ENCODE measurements at regions not wholly inside any gene's neighbourhood (a gene's known extent, or its start where the extent isn't known, plus 50 kb on each side); places are given as distances from the start of the nearest gene placed in this dataset.

DNA sequence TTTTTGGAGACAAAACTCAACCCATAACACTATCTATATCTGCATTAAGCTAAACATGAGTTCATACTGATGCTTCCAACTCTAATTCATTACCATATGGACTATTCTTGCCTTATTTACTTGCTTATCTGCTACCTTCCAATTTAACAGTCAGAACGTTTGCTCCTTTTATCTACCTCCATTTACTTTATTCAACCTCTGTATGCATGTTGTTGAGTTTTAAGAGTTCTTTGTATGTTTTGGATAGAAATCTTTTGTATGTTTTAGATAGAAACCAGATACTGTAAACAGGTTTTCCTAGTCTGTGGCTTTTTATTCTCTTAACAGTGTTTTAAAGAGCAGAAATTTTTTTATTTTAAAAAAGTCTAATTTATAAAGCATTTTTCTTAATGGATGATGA, 542.2 kb upstream of the NDST4 start:
- H3K4me1 ChIP-seq (replicated peaks), result no peaks in the 10 kb centered on the region
- intact Hi-C loops (cut with DNase I), result no loop called here
- TF ChIP-seq POLR2A (IDR thresholded peaks at IDR 0.05) (no peak), POLR2AphosphoS5 (IDR thresholded peaks at IDR 0.05) (no peak)
- TF ChIP-seq, protein P1, sequence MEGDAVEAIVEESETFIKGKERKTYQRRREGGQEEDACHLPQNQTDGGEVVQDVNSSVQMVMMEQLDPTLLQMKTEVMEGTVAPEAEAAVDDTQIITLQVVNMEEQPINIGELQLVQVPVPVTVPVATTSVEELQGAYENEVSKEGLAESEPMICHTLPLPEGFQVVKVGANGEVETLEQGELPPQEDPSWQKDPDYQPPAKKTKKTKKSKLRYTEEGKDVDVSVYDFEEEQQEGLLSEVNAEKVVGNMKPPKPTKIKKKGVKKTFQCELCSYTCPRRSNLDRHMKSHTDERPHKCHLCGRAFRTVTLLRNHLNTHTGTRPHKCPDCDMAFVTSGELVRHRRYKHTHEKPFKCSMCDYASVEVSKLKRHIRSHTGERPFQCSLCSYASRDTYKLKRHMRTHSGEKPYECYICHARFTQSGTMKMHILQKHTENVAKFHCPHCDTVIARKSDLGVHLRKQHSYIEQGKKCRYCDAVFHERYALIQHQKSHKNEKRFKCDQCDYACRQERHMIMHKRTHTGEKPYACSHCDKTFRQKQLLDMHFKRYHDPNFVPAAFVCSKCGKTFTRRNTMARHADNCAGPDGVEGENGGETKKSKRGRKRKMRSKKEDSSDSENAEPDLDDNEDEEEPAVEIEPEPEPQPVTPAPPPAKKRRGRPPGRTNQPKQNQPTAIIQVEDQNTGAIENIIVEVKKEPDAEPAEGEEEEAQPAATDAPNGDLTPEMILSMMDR (IDR thresholded peaks at IDR 0.05), result no peak
- no peaks in the 10 kb centered on the region for H3K36me3 ChIP-seq
- 36% methylated on average over 1 of the region's 1 CpG for WGBS
- DNase-seq (ENCODE audit: low spot score), result no peak
- no peaks in the 10 kb centered on the region for H3K9me3 ChIP-seq
- no peak overlapping the region for H3K4me3 ChIP-seq
- H3K27me3 ChIP-seq (replicated peaks; ENCODE audit: insufficient read depth), result no peaks in the 10 kb centered on the region
- no peak overlapping the region for H3K27ac ChIP-seq

DNA sequence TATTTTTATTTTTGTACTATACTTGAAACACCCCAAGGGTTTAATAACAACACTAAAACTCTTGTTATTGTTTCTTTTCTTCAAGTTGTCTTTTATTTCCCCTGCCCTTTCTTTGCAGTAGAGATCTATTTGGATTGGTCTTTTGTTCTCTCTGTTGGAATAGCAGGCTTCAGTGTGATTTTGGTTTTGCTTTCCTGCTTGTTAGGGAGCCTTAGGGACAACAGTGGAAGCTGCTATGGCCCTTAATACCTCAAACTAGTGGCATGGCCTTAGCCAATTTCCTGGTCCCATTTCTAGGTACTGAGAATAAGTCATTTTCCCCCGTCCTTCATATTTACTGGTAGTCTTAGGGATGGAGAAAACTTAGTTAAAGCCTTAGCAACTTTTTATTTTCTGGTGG, 535.4 kb upstream of the NDST4 start:
- no peaks in the 10 kb centered on the region for H3K9me3 ChIP-seq
- no peak for TF ChIP-seq POLR2A (IDR thresholded peaks at IDR 0.05)
- TF ChIP-seq POLR2AphosphoS5 (IDR thresholded peaks at IDR 0.05), result no peak
- TF ChIP-seq, protein P1 (IDR thresholded peaks at IDR 0.05), result no peak
- 79% methylated on average over 1 of the region's 1 CpG for WGBS
- intact Hi-C loops (cut with DNase I), result no loop called here
- no peak overlapping the region for H3K4me3 ChIP-seq
- no peak for DNase-seq (ENCODE audit: low spot score)
- no peak overlapping the region for H3K27ac ChIP-seq
- no peaks in the 10 kb centered on the region for H3K27me3 ChIP-seq (replicated peaks; ENCODE audit: insufficient read depth)
- H3K36me3 ChIP-seq, result no peaks in the 10 kb centered on the region
- H3K4me1 ChIP-seq (replicated peaks), result no peaks in the 10 kb centered on the region

DNA sequence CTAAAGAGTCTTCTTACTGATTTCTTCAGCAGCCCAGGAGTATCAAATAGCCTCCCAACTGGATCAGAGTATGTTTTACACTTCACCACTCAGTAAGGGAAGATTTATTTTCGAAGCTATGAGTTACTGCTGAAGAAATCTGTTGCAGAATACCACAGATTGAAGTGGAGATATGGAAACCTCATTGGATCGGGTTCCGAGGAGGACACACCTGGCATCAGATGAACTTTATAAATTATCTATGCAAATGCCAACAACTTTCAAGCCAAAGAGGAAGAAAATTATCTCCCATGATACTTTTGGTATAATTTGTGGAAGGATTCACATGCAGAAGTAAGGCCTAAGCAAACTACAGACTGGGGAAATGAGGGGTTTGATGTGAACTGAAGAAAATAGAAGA, 515.9 kb upstream of the NDST4 start:
- H3K4me1 ChIP-seq (replicated peaks), result no peaks in the 10 kb centered on the region
- no peak overlapping the region for H3K27ac ChIP-seq
- no peaks in the 10 kb centered on the region for H3K9me3 ChIP-seq
- no peak for DNase-seq (ENCODE audit: low spot score)
- no peaks in the 10 kb centered on the region for H3K27me3 ChIP-seq (replicated peaks; ENCODE audit: insufficient read depth)
- intact Hi-C loops (cut with DNase I), result no loop called here
- 43% methylated on average over 3 of the region's 3 CpGs for WGBS
- no peak overlapping the region for H3K4me3 ChIP-seq
- TF ChIP-seq, protein P1 (IDR thresholded peaks at IDR 0.05), result no peak
- TF ChIP-seq POLR2AphosphoS5 (IDR thresholded peaks at IDR 0.05) (no peak), POLR2A (IDR thresholded peaks at IDR 0.05) (no peak)
- no peaks in the 10 kb centered on the region for H3K36me3 ChIP-seq

DNA sequence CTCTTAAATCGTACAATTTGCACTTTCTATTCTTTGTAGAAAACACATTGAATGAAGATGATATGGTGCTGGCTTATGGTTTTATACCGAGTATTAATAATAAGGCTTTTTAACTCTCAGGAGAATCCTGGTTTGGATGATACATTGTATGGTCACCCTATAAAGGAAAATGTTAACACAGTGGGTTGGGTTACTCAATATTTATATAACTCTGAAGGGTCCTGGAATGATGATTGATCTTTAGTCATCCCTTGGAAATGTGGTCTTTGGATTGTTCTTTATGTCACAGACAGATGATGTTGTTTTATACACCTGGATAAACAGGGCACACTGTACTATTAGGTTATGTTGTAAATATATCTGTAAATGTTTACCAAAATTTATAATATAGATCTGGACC, 496.2 kb upstream of the NDST4 start:
- H3K27me3 ChIP-seq (replicated peaks; ENCODE audit: insufficient read depth), result no peaks in the 10 kb centered on the region
- H3K36me3 ChIP-seq, result no peaks in the 10 kb centered on the region
- no peaks in the 10 kb centered on the region for H3K9me3 ChIP-seq
- TF ChIP-seq POLR2A (IDR thresholded peaks at IDR 0.05) (no peak), POLR2AphosphoS5 (IDR thresholded peaks at IDR 0.05) (no peak)
- TF ChIP-seq, protein P1 (IDR thresholded peaks at IDR 0.05), result no peak
- H3K4me3 ChIP-seq, result no peak overlapping the region
- intact Hi-C loops (cut with DNase I), result no loop called here
- H3K4me1 ChIP-seq (replicated peaks), result no peaks in the 10 kb centered on the region
- 90% methylated on average over 2 of the region's 2 CpGs for WGBS
- no peak overlapping the region for H3K27ac ChIP-seq
- DNase-seq (ENCODE audit: low spot score), result no peak

DNA sequence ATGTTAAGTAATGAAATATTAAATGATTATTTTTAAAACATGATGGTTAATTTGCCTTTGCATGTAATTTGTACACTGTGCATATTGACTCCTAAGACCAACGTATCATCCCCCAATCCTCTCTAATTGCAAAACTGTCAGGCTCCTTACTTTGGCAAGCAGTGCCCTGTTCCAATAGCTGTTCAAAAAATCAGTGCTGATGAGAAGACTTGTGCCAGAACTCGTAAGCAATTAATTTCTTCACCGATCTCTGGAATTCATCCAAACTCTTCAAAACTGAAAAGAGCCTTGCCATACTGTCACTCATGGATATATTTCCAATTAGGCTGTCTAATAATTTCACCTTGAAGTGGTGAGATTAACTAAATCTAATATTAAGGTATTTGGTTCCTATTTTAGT, 493.9 kb upstream of the NDST4 start:
- TF ChIP-seq POLR2AphosphoS5 (IDR thresholded peaks at IDR 0.05) (no peak), POLR2A (IDR thresholded peaks at IDR 0.05) (no peak)
- TF ChIP-seq, protein P1 (IDR thresholded peaks at IDR 0.05), result no peak
- no peak for DNase-seq (ENCODE audit: low spot score)
- H3K27me3 ChIP-seq (replicated peaks; ENCODE audit: insufficient read depth), result no peaks in the 10 kb centered on the region
- WGBS, result 77% methylated on average over 3 of the region's 3 CpGs
- no peak overlapping the region for H3K27ac ChIP-seq
- no peaks in the 10 kb centered on the region for H3K36me3 ChIP-seq
- no peaks in the 10 kb centered on the region for H3K9me3 ChIP-seq
- H3K4me3 ChIP-seq, result no peak overlapping the region
- intact Hi-C loops (cut with DNase I), result no loop called here
- H3K4me1 ChIP-seq (replicated peaks), result no peaks in the 10 kb centered on the region
